Thyroid gland (tissue), 4 donors: ENCODE measurements at regions not wholly inside any gene's neighbourhood (a gene's known extent, or its start where the extent isn't known, plus 50 kb on each side); places are given as distances from the start of the nearest gene placed in this dataset.

Source experiments
- POLR2A ChIP-seq, 2 donors: fragments of 450-650 bp; IDR thresholded peaks; one replicate each; pipeline ENCODE4 v1.6.1; 2017; ENCODE audit warnings: antibody characterized with exemption in 2 of 2, mild to moderate bottlenecking in 2 of 2, moderate library complexity in 1 of 2
- TF ChIP-seq, protein P1 (sequence below), 6 experiments: fragments of 200-600 bp in 3 of 6; fragments of 450-650 bp in 3 of 6; sonication (generic) in 3 of 6; IDR thresholded peaks; one replicate each; pipeline ENCODE4 v1.5.1; 2016 to 2019; ENCODE audit warnings: antibody characterized with exemption in 6 of 6, mild to moderate bottlenecking in 2 of 6, inconsistent platforms in 1 of 6, moderate library complexity in 1 of 6

- TF ChIP-seq, protein P1, sequence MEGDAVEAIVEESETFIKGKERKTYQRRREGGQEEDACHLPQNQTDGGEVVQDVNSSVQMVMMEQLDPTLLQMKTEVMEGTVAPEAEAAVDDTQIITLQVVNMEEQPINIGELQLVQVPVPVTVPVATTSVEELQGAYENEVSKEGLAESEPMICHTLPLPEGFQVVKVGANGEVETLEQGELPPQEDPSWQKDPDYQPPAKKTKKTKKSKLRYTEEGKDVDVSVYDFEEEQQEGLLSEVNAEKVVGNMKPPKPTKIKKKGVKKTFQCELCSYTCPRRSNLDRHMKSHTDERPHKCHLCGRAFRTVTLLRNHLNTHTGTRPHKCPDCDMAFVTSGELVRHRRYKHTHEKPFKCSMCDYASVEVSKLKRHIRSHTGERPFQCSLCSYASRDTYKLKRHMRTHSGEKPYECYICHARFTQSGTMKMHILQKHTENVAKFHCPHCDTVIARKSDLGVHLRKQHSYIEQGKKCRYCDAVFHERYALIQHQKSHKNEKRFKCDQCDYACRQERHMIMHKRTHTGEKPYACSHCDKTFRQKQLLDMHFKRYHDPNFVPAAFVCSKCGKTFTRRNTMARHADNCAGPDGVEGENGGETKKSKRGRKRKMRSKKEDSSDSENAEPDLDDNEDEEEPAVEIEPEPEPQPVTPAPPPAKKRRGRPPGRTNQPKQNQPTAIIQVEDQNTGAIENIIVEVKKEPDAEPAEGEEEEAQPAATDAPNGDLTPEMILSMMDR (IDR thresholded peaks at IDR 0.05): no peak
- no peak for TF ChIP-seq POLR2A (IDR thresholded peaks at IDR 0.05)
These were observed 202.3 kb downstream of the NUAK1 start for GRCh38 chr12:105936496-105936895.
